HG02852 (cell line): ENCODE measurements at regions not wholly inside any gene's neighbourhood (a gene's known extent, or its start where the extent isn't known, plus 50 kb on each side); places are given as distances from the start of the nearest gene placed in this dataset.

Experiments used
- ATAC-seq: cut with Tn5 transposase; IDR thresholded peaks from one replicate; pipeline ENCODE4 v1.9.1; 2021; ENCODE audit warnings: mild to moderate bottlenecking, moderate library complexity; ENCODE audit not compliant: unreplicated experiment

DNA sequence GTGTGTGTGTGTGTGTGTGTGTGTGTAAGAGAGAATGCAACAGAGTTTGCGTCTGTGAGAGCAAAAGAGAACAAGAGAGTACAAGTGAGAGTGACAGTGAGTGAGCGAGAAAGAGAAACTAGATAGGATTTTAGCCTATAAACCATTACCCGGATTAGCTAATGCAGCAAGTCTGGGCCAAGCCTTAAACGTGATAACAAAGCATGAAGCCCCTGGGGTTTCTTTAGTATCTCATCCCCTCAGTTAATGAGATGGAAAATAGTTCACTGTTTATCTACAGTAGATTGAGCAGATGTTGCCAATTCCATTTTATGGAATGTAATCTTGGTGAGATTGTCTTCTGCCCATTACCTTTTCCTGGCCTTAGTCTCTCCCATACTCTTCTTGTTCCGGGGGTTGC lies 114.5 kb downstream of the MAT2B start:
- ATAC-seq, result no peak

DNA sequence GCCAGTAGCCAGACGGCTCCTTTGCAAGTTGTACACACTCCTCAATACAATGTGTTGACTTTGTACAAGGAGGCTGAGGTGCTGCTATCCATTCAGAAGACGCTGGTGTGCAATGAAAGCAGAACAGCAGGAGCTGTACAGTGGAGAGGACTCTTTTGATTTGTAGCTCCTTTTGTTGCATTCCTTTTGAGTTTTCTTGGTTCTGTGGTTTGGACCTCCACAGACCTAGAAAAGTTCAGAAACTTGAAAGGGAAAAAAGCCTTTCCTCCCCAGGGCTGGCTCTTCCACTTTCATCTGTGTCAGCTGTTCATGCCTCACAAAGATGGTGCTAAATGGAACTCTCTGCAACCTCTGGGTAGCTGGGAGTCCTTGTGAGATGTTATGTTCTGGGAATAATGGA lies 117.4 kb downstream of the MAT2B start:
- no peak for ATAC-seq

DNA sequence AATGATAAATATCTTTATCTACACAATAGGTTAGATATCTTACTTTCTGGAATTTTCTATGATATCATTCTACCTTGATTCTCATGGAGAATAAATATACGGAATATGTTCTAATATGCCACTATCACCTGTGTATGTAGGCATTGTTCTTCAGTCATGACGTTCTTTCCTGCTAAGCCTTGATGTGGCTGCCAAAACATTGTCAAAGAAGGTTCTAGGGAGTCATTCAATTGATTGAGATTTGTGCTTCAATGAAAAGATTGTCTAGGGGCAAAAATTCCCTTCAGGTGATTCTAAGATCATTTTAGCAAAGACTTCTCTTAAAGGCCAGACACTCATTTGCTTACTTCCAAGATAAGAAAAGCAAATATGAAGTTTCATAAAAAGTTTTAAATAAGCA lies 118.1 kb downstream of the MAT2B start:
- no peak for ATAC-seq

DNA sequence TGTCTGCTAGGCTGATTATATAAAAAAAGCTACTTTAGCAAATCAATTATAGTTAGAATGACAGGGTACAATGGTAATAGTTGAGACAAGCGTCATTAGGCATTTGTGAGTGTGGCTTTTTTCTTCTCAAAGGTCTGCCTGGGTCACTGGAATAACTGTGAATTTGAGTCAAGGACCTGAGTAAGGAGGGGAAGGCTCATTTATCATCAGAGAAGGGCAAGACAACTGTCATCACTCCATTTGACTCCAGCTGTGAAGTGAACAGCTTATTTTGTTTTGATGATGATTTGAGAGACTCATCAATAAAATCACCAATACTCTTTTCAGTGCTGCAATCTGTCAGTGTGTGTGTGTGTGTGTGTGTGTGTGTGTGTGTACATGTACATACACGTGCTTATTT lies 118.6 kb downstream of the MAT2B start:
- no peak for ATAC-seq

DNA sequence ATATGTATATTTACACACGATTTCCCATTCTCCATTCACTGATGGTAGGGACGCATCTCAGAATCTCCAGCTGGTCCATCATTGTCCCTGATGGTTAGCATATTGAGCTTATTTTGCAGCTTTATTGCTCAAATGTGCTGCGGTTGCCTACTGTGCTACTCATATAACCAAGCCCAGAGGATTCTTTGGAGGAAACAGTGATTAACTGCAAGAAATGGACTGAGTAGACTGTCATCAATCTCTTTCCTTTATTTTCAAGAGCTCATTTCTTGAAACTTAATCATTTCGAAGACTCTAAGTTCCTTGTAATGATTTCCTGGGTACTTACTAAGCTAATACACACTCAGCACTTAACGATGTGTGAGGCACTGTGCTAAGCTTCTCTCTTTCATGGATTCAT lies 119.0 kb downstream of the MAT2B start:
- no peak for ATAC-seq

DNA sequence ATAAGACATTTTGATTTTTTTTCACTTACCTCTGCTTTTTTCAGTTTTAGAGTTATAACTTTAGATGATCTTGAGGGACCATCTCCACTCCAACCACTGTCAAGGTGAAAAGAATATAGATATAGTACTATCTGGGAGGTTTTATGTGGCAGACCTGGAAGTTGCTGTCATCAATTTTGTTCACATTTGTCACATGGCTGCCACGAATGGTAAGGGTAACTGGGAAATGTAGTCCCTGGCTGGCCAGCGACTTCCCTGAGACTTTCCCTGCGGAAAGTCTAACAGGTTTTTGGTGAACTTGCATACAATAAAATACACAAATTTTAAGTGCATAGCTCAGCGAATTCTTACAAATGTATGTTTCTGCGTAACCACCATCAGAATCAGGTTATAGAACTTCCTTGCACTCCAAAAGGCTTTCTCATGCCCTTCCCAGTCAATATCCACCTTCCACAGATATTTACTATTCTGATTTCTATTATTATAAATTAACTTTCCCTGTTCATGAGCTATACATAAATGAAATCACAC lies 121.5 kb downstream of the MAT2B start:
- ATAC-seq, result no peak

DNA sequence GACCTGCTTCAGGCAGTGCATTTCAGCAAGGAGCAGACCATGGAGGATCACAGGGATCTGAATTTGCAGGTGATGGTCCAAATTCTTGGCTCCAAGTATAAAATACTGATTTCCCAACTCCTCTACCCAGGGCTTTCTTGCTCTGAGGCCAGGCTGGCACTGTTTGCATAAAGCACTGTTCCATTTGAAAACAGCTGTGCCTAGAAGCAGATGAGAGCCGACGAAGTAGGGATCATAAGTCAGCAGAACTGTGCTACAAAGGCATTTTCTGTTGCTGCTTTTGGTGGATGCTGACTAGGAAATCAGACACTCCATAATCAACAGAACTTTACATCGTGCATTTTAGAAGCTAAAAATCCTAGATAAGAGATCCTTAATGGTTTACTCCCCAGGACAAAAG lies 126.4 kb downstream of the MAT2B start:
- no peak for ATAC-seq

DNA sequence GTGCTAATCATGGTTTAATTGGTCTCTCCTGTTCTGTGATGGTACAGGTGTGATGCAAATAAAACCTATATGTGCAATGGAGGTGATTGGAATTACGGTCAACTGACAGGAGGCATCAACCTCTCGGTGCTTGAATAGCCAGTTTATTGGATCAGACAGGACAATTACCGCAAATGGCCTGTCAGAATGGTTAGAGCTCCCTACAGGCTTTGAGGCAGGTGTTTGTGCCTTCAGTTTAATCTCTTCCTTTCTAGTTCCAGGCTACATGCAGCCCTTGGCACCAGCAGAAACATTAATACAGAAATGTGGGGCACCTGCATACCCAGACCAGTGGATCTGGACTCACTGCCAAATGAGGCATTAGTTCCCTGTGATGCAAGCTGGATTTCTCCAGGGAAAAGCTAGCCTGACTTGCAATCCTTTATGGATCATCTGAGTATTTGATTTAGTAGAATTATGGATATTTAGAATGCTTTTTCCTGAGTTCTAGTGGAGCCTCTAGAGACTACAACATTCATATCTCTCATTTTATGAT lies 128.6 kb downstream of the MAT2B start:
- no peak for ATAC-seq

DNA sequence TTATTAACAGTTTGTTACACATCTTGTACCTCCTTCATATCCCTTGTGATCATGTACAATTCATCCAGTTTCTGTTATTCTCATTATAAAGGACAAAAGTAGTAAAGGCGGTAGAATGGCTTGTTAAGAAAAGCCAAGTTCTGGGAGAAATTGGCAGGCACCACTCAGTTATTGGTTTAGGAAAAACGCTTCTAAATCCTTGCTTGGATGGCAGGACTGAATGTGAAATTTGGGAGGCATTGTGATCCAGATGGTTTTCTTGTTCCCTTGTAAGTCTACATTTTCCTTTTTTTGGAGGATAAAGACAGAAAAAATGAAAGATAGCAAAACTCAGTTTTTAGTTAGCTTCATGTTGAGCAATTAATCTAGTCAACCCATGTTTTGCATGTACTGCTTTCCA lies 130.2 kb downstream of the MAT2B start:
- no peak for ATAC-seq

DNA sequence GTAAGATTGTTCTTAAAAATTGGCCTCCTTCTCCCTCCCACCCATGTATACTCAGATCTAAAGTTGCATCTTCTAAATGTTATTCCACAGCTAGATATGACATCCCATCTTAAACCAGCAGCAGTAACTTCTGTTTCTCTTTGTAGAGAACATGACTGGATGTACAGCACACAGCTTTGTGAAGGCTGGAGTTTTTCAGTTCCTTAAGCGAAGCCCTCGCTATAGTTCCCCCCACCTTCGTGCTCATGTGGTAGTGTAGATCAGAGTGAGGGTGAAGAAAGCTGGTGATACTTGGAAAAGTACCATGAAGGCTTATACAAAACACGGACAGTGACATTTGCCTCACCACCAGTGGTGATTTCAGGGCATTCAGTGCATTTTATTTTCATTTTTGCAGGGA lies 137.5 kb downstream of the MAT2B start:
- no peak for ATAC-seq

DNA sequence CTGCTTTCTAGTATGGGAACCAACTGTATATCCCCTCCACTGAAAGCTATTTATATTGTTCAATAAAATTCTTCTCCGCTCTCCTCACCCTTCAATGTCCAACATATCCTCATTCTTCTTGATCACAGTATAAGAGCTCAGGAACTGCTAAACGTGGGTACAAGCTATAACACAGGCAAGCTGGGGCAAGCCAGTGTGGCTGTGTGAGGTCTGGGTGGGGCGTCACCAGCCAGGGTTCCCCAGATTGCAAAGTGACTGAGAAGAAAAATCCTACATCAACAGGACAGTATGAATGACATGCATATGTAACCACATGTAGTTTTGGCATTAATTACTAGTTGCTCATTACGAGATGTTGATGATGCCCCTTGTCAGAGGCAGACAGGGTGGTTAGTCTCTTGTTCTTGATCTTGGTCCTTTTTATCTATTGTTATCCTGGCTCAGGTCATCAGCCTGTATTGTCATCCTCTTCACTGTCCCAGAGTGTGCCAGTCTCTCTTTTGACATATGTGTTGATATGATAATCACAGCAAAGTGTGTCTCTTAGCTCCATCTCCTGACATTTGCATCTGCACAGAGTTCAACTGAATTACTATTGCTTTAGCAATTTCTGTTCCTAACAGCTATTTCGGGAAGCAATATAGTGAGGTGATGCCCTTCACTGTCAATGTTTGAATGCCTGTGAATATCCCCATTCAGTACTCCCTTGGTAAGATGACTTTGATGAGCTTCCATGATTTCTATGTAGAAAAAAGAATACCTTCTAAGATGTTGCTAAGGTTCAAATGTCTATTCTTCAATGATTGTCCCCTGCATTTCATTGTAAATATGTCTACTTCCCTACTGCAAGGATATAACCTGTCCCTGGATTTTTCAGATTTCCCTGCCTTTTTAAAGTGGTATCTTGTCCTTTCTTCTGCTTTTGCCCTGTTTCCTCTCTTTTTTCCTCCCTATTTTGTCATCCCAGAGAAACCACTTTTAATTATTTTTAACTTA lies 140.3 kb downstream of the MAT2B start:
- no peak for ATAC-seq

DNA sequence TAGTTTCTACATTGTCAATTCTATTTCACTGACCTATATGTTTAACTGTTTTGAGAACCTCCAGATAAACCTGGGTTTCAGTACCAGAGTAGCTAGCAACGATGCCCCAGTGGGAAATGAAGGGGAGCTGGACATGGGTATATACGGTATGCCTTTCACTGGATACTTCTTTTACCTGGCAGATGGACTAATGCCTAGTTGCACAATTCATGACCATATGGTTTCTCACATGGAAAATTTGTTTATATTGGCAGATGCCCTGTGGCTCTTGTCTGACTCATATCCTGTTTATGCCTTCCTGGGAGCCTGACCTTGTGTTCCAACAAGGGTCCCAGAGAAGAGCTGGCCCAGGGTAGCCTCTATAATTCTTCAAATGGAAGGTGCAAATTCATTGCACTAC lies 144.1 kb downstream of the MAT2B start:
- ATAC-seq, result no peak

DNA sequence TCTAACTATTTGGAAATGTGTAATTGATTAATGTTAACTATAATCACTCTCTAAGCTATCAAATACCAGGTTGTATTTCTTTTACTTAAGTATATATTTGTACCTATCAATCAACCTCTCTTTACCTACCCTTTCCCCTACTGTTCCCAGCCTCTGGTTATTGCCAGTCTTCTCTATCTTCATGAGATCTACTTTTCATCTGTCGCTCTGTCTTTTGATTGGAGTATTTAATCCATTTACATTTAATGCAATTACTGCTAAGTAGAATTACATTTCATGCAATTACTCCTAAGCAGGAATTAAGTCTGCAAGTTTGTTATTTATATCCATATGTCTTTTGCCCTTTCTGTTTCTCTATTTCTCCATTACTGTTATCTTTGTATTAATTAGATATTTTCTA lies 148.1 kb downstream of the MAT2B start:
- ATAC-seq, result no peak

DNA sequence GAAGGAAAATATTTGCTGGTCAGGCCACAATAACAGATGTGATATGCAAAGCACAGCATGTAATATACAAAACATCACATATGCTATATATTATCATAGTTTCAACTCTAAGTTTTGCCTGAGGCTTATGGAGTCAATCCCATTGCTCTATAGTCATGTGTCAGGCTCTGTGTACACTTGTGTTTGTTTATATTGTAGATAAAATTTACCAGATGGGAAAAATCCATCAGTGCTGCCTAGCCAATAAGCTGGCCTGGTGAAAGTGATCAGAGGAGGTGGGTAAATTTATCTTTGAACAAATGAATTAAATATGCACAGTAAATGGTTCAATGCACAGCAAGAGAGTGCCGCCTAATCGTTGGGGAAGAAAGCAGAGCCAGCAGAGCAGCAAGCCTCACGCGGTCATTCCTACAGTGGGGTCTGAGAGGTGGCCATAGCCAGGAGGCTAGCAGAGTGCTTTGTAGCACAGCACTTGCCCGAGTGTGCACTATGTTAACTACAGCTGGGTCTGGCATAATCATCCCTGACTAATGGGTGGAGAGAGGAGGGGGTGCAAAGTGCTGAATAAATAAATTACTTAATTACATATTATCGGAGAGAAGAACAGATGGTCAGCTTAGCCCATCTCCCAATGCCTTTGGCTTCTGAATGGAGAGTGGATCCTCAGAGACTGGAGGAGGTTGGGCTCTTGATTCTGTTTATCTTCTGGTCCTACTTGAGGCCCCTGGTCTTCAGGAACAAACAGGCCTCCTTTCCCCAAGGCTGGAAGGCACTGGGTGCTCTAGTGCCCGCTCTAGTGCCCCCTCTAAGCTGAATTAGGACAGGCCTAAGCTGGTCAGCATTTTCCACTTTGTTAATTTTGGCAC lies 153.5 kb downstream of the MAT2B start:
- ATAC-seq, result no peak

DNA sequence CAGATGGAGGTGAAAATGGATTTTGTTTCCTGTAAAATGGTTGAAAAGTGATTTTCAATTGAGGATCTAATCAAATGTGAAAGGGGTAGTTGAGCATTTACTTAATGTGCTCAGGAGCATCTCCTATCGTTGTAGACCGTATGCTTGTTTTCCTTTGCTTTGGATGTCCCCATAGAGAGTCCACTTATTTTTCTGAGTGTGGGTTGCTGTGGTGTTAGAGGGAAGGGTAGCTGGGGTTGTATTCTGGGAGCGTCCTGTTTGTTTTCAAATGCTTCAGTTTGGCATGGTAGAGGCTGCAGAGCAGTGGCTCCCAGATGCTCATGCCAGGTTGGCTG lies 154.1 kb downstream of the MAT2B start:
- ATAC-seq, result no peak

DNA sequence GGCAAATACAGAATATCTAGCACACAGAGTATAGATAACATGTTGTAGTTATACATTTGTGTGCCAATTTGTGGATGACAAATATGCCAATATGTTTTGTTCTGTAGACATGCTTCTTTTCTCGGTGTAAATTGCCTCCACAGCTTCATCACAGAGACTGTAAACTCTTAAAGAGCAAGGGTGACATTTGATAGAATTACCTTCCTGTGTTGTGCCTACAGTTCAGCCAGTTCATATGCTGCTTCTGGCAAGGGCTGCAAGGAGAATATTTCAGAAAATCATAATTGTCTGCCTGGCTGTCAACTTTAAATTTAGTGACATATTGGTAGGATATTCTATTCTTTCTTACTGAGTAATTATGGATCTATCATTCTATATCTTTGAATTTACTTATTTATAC lies 155.1 kb downstream of the MAT2B start:
- ATAC-seq, result no peak

DNA sequence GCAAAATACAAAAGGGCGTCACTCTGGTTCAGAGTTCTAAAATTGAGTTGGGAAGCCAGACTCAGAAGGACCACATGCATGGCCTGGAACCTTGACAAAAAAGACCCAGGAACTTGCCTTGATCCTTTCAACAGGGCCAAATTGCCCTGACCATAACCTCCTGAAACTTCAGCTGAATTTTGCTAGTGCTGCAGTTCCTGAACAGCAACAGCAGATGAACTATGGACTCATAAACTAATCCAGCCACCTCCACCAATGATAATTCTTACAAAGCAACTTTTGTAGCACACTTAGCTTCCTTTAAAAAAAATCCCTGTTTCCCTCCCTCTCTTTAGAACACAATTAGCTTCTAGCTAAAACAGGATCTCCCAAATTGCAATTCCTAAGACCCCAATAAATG lies 155.9 kb downstream of the MAT2B start:
- no peak for ATAC-seq

DNA sequence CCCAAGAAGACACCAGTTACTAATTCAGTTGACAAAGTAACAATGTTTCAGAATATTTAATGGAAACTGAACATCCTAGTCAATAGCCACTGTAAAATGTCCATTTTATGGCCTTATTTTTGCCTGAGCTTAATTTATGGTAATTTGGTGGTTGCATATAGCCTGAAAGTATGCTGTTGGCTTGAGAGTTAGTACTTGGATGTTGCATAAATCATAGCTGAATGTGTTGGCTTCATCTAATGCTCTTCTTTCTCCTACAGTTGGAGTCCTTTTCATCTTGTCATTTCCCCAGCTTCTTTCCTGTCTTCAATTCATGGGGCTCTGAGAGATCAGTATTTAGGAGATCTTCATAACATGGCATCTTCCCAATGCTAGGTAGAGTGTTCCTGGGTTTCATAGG lies 164.6 kb downstream of the MAT2B start:
- no peak for ATAC-seq

DNA sequence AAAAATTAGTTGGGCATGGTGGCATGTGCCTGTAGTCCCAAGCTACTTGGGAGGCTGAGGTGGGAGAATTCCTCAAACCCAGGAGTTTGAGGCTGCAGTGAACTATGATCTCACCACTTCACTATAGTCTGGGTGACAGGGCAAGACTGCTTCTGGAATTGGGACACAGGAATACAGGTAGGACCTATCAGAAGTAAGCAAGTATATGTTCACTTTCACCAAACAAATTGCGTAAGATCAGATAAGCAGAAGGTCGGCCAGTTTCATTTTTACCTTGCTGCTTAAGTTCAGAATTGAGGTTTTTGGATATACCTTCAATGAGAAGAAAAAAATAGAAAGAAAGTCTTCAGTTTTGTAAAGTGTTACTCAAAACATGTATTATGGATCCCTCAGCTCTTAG lies 171.7 kb downstream of the MAT2B start:
- ATAC-seq, result no peak

DNA sequence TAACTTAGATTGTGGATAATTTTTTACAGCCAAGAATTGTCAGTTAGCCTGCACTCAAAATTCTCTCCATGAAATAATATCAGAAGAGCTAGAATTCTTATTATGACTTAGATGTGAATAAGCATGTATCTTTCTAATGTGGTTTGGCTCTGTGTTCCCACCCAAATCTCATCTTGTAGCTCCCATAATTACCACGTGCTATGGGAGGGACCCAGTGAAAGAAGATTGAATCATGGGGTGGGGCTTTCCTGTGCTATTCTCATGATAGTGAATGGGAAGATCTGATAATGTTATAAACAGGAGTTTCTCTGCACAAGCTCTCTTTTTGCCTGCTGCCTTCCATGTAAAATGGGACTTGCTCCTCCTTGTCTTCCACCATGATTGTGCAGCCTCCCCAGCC lies 176.8 kb downstream of the MAT2B start:
- no peak for ATAC-seq

DNA sequence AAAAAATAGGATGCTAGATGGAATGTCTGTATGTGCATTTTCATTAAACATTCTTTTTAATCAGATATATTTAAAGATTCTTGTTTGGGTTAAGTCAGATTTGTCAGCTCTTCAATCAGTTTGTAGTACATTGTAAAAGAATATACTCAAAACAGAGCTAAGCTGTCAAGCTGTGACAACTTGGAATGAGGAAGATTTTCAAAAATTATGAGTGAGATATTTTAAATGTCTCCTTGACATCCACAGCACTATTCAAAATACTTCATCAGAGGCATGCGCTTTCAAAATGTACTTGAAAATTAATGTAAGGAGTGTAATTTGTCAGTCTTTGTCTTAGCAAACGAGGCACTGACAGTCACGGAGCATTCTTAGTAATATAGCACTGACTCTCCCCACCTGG lies 182.0 kb downstream of the MAT2B start:
- no peak for ATAC-seq

DNA sequence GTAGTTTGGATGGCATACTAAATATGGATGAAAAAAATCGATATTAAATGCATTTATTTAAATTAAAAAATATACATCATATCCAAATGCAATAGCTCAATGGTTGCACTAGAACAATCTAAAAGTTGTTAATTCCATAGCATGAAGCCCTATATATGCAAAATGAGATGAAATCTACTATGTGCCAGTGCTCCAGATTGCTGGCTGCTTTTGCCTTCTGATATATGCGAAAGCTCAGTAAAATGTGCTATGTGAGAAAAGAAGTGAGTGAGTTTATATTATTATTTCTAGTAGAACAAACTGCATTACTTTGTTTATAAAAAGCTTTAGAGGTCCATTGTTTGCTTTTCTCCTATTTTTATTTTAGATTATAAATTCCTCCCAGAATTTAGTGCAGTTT lies 186.7 kb downstream of the MAT2B start:
- no peak for ATAC-seq
